Trophoblast cell (in vitro differentiated cells and primary cell): ENCODE measurements at regions not wholly inside any gene's neighbourhood (a gene's known extent, or its start where the extent isn't known, plus 50 kb on each side); places are given as distances from the start of the nearest gene placed in this dataset.

Experiments
- DNase-seq, 2 donors: peaks; one replicate each; pipeline ENCODE4 v3.0.0-alpha.2; 2016
- H2AFZ ChIP-seq: 2 replicates; pipeline ENCODE4 v1.6.1; 2013; ENCODE audit warnings: low read length, moderate library complexity, mild to moderate bottlenecking; ENCODE audit not compliant: insufficient read depth, poor library complexity
- H2AK5ac ChIP-seq: 2 replicates; pipeline ENCODE4 v1.6.1; 2013; ENCODE audit warnings: mild to moderate bottlenecking, low read length
- H2BK120ac ChIP-seq: 2 replicates; pipeline ENCODE4 v1.6.1; 2013; ENCODE audit warnings: low read length, mild to moderate bottlenecking, moderate library complexity; ENCODE audit not compliant: insufficient read depth, poor library complexity
- H2BK12ac ChIP-seq: 2 replicates; pipeline ENCODE4 v1.6.1; 2013; ENCODE audit warnings: mild to moderate bottlenecking, low read length, moderate library complexity
- H2BK5ac ChIP-seq: 2 replicates; pipeline ENCODE4 v1.6.1; 2013; ENCODE audit warnings: low read length, low read depth, moderate library complexity, mild to moderate bottlenecking; ENCODE audit not compliant: poor library complexity
- H3K14ac ChIP-seq: 2 replicates; pipeline ENCODE4 v1.6.1; 2013; ENCODE audit warnings: mild to moderate bottlenecking, low read length
- H3K18ac ChIP-seq: 2 replicates; pipeline ENCODE4 v1.6.1; 2013; ENCODE audit warnings: mild to moderate bottlenecking, low read length
- H3K23ac ChIP-seq: 2 replicates; pipeline ENCODE4 v1.6.1; 2013; ENCODE audit warnings: low read length
- H3K27ac ChIP-seq: 2 replicates; pipeline ENCODE4 v1.5.1; 2013; ENCODE audit warnings: low read depth, mild to moderate bottlenecking, inconsistent platforms, low read length, moderate library complexity
- H3K27me3 ChIP-seq: 2 replicates; pipeline ENCODE4 v1.6.1; 2013; ENCODE audit warnings: inconsistent platforms, mild to moderate bottlenecking, low read length, moderate library complexity; ENCODE audit not compliant: insufficient read depth
- H3K36me3 ChIP-seq, 2 experiments: 1 replicate in 1 of 2; 2 replicates in 1 of 2; pipeline ENCODE4 v1.6.1; 2013; ENCODE audit warnings: low read length in 2 of 2, mild to moderate bottlenecking in 2 of 2, moderate library complexity in 1 of 2; ENCODE audit not compliant: insufficient read depth in 2 of 2, control insufficient read depth in 1 of 2
- H3K4ac ChIP-seq: 2 replicates; pipeline ENCODE4 v1.6.1; 2013; ENCODE audit warnings: low read depth, mild to moderate bottlenecking, low read length, moderate library complexity
- H3K4me1 ChIP-seq, 2 experiments: 1 replicate in 1 of 2; 2 replicates in 1 of 2; pipeline ENCODE4 v1.6.1; 2013; ENCODE audit warnings: low read length in 2 of 2, mild to moderate bottlenecking in 2 of 2, moderate library complexity in 1 of 2; ENCODE audit not compliant: insufficient read depth in 2 of 2, control insufficient read depth in 1 of 2
- H3K4me2 ChIP-seq: 2 replicates; pipeline ENCODE4 v1.6.1; 2013; ENCODE audit warnings: inconsistent platforms, mild to moderate bottlenecking, low read length, moderate library complexity
- H3K4me3 ChIP-seq: 2 replicates; pipeline ENCODE4 v1.5.1; 2013; ENCODE audit warnings: mild to moderate bottlenecking, low read depth, low read length, inconsistent platforms
- H3K79me1 ChIP-seq: one replicate; pipeline ENCODE4 v1.6.1; 2013; ENCODE audit warnings: low read length
- H3K79me2 ChIP-seq: 2 replicates; pipeline ENCODE4 v1.6.1; 2013; ENCODE audit warnings: low read length, mild to moderate bottlenecking; ENCODE audit not compliant: control insufficient read depth, insufficient read depth, poor library complexity
- H3K9ac ChIP-seq: 2 replicates; pipeline ENCODE4 v1.6.1; 2013; ENCODE audit warnings: mild to moderate bottlenecking, low read length
- H3K9me3 ChIP-seq: 2 replicates; pipeline ENCODE4 v1.6.1; 2013; ENCODE audit warnings: low read depth, mild to moderate bottlenecking, control low read depth, inconsistent platforms, low read length; ENCODE audit not compliant: insufficient read depth
- H4K12ac ChIP-seq: 2 replicates; pipeline ENCODE4 v1.6.1; 2013; ENCODE audit warnings: low read depth, mild to moderate bottlenecking, low read length, moderate library complexity
- H4K8ac ChIP-seq: 2 replicates; pipeline ENCODE4 v1.6.1; 2013; ENCODE audit warnings: low read depth, mild to moderate bottlenecking, low read length, moderate library complexity
- H4K91ac ChIP-seq: one replicate; pipeline ENCODE4 v1.6.1; 2013; ENCODE audit warnings: low read depth, mild to moderate bottlenecking, low read length, moderate library complexity
- WGBS: extraction: QIAGEN DNeasy Blood & Tissue Kit; methylation state at CpG from one replicate; pipeline ENCODE4 v1.1.7; 2013; ENCODE audit warnings: missing lambda C conversion rate; ENCODE audit not compliant: insufficient read length, insufficient coverage; ENCODE audit errors: extremely low coverage; 5-methylcytosine and 5-hydroxymethylcytosine counted together

DNA sequence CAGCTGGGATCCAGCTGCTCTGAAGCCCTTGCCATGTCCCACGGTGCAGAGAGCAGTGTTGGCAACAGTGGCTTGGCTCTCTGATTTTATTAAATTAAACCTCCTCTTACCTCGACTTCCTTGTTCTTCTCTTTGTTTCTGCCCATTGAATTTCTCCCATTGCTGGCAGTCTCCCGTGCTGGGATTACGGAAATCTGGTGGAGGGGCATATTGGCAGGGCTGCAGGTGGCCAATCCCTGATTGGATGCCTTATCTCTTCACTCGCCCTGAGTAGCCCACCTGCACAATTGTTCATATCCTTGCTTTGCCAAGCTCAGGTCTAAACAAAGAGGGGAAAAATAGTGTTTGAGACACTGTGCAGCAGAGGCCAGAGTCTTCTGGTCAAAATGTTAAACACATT, 493.9 kb downstream of the TMA16 start:
- H3K36me3 ChIP-seq = no peaks in the 10 kb centered on the region
- H3K79me1 ChIP-seq = no peaks in the 10 kb centered on the region
- no peak overlapping the region for H3K9ac ChIP-seq
- H3K4me2 ChIP-seq = no peak overlapping the region
- no CpG with 5 or more reads among the region's 5 CpGs for WGBS
- H3K27ac ChIP-seq = no peak overlapping the region
- no peak overlapping the region for H3K4me3 ChIP-seq
- H2BK12ac ChIP-seq = no peak overlapping the region
- H3K27me3 ChIP-seq = no peaks in the 10 kb centered on the region
- no peaks in the 10 kb centered on the region for H3K9me3 ChIP-seq
- no peak overlapping the region for H4K8ac ChIP-seq
- no peaks in the 10 kb centered on the region for H3K79me2 ChIP-seq
- H3K14ac ChIP-seq = no peak overlapping the region
- H2AFZ ChIP-seq = no peak overlapping the region
- H3K4me1 ChIP-seq = no peaks in the 10 kb centered on the region
- DNase-seq = no peak
- no peak overlapping the region for H2BK120ac ChIP-seq
- H2AK5ac ChIP-seq = no peak overlapping the region
- no peak overlapping the region for H4K12ac ChIP-seq
- no peak overlapping the region for H3K18ac ChIP-seq
- H4K91ac ChIP-seq = no peak overlapping the region
- H3K23ac ChIP-seq = no peak overlapping the region
- H3K4ac ChIP-seq = no peak overlapping the region
- H2BK5ac ChIP-seq = no peak overlapping the region

DNA sequence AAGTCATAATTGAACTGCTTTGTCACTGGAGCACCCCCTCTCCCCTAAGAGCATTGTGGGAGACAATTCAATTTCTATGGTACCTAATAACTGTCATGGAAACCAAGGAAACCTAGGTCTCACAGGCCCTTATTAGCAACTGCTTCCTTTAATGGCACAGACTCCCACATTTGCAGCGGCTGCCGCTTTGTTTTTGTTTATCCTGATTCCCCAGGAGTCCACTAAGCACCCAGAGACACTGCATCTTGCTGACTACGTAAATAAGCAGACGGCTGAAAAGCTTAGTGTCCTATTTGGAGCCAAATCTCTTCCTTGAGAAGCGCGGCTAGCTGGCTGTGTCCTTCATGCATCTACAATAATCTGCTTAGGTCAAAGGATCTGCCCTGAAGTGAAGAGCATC, 494.4 kb downstream of the TMA16 start:
- Histone ChIP-seq H4K91ac (no peak overlapping the region), H3K4me3 (no peak overlapping the region), H2BK5ac (no peak overlapping the region), H3K4ac (no peak overlapping the region), H3K27ac (no peak overlapping the region), H3K9ac (no peak overlapping the region), H2AFZ (no peak overlapping the region), H2BK120ac (no peak overlapping the region), H3K36me3 (no peaks in the 10 kb centered on the region), H4K8ac (no peak overlapping the region), H3K9me3 (no peaks in the 10 kb centered on the region), H3K23ac (no peak overlapping the region), H3K14ac (no peak overlapping the region), H3K4me1 (no peaks in the 10 kb centered on the region), H4K12ac (no peak overlapping the region), H3K4me2 (no peak overlapping the region), H3K27me3 (no peaks in the 10 kb centered on the region), H3K79me2 (no peaks in the 10 kb centered on the region), H3K18ac (no peak overlapping the region), H3K79me1 (no peaks in the 10 kb centered on the region), H2AK5ac (no peak overlapping the region), H2BK12ac (no peak overlapping the region)
- DNase-seq = no peak
- WGBS = no CpG with 5 or more reads among the region's 6 CpGs

DNA sequence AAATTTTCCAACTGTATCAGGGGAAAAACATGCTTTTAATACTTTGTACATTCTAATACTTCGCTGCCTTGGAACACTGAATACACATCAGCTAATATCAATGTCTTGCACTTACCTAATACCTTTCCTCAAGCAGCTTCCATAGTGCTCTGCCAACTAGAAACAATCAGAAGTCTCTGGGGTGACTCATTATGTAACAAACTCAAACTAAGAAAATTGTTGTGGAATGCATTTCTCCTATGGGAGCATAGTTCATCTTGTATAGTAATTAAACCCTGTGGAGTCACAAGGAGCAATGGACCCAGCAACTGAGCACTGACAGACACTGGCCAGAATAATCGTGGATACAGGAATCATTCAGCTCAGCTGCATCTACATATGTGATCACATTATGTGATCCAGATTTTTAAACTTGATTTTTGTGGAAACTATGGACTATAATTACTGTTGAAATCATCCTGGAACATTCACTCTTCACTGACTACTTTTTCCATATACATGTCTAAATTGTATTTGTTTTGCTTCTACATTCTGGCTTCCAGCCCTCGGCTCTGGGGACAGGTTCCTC, 496.9 kb downstream of the TMA16 start:
- H3K79me1 ChIP-seq = no peaks in the 10 kb centered on the region
- no peak overlapping the region for H3K23ac ChIP-seq
- no peak overlapping the region for H2BK5ac ChIP-seq
- no peak overlapping the region for H4K91ac ChIP-seq
- H3K18ac ChIP-seq = no peak overlapping the region
- no peak overlapping the region for H3K4me2 ChIP-seq
- H3K79me2 ChIP-seq = no peaks in the 10 kb centered on the region
- no peak for DNase-seq
- WGBS = no CpG with 5 or more reads among the region's 3 CpGs
- H3K4me3 ChIP-seq = no peak overlapping the region
- no peaks in the 10 kb centered on the region for H3K36me3 ChIP-seq
- no peak overlapping the region for H2AFZ ChIP-seq
- H3K4ac ChIP-seq = no peak overlapping the region
- no peaks in the 10 kb centered on the region for H3K4me1 ChIP-seq
- H3K27me3 ChIP-seq = no peaks in the 10 kb centered on the region
- no peak overlapping the region for H3K27ac ChIP-seq
- H3K9ac ChIP-seq = no peak overlapping the region
- no peaks in the 10 kb centered on the region for H3K9me3 ChIP-seq
- H3K14ac ChIP-seq = no peak overlapping the region
- H2BK120ac ChIP-seq = no peak overlapping the region
- no peak overlapping the region for H2BK12ac ChIP-seq
- H4K12ac ChIP-seq = no peak overlapping the region
- no peak overlapping the region for H4K8ac ChIP-seq
- no peak overlapping the region for H2AK5ac ChIP-seq

DNA sequence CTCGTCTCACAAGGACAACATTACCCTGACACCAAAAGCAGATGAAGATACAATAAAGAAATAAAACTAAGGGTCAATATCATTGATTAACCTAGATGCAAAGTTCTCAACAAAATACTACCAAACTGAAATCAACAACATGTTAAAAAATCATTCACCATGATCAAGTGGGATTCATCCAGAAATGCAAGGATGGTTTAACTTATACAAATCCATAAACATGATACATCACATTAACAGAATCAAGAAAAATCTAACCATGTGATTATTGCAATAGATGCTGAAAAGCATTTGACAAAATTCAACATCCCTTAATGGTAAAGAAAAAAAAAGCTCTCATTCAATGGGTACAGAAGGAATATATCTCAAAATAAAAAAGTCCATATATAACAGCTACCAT, 514.9 kb downstream of the TMA16 start:
- Histone ChIP-seq H3K4ac (no peak overlapping the region), H3K79me2 (no peaks in the 10 kb centered on the region), H2AK5ac (no peak overlapping the region), H3K14ac (no peak overlapping the region), H3K23ac (no peak overlapping the region), H3K9me3 (no peaks in the 10 kb centered on the region), H4K8ac (no peak overlapping the region), H3K4me3 (no peak overlapping the region), H3K36me3 (no peaks in the 10 kb centered on the region), H3K4me1 (no peaks in the 10 kb centered on the region), H4K91ac (no peak overlapping the region), H2BK120ac (no peak overlapping the region), H3K79me1 (no peaks in the 10 kb centered on the region), H3K9ac (no peak overlapping the region), H2AFZ (no peak overlapping the region), H3K18ac (no peak overlapping the region), H4K12ac (no peak overlapping the region), H2BK12ac (no peak overlapping the region), H2BK5ac (no peak overlapping the region), H3K4me2 (no peak overlapping the region), H3K27me3 (no peaks in the 10 kb centered on the region), H3K27ac (no peak overlapping the region)
- DNase-seq = no peak
- WGBS = no CpG with 5 or more reads among the region's 1 CpG
